ENCODE measurements at regions not wholly inside any gene's neighbourhood (a gene's known extent, or its start where the extent isn't known, plus 50 kb on each side); places are given as distances from the start of the nearest gene placed in this dataset.

DNA sequence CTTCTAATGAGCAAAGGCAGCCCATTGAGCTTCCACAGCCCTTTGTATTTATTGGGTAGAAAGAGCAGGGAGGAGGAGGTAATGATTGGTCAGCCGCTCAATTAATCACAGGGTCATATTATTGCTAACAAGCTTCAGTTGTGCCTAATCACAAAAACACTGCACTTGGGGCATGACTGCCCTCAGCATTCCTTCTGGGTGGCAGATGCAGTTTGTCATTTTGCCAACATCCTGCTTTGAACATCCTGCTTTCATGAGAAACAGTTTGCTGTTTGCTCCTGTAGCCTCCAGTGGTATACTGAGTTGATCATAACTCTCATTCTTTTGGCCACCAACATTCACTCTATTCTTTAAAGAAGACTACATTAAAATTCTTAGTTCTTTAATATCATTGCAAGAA is 462.9 kb upstream of the MIS18BP1 start:
- TF ChIP-seq, protein P1, sequence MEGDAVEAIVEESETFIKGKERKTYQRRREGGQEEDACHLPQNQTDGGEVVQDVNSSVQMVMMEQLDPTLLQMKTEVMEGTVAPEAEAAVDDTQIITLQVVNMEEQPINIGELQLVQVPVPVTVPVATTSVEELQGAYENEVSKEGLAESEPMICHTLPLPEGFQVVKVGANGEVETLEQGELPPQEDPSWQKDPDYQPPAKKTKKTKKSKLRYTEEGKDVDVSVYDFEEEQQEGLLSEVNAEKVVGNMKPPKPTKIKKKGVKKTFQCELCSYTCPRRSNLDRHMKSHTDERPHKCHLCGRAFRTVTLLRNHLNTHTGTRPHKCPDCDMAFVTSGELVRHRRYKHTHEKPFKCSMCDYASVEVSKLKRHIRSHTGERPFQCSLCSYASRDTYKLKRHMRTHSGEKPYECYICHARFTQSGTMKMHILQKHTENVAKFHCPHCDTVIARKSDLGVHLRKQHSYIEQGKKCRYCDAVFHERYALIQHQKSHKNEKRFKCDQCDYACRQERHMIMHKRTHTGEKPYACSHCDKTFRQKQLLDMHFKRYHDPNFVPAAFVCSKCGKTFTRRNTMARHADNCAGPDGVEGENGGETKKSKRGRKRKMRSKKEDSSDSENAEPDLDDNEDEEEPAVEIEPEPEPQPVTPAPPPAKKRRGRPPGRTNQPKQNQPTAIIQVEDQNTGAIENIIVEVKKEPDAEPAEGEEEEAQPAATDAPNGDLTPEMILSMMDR (IDR thresholded peaks at IDR 0.05), result no peak
- TF ChIP-seq POLR2A (IDR thresholded peaks at IDR 0.05), result no peak
